ENCODE measurements at regions not wholly inside any gene's neighbourhood (a gene's known extent, or its start where the extent isn't known, plus 50 kb on each side); places are given as distances from the start of the nearest gene placed in this dataset.
"Not testable (repeated sequence)": the region's sequence is repeated elsewhere in the genome, so short reads cannot be mapped to it uniquely, and the experiment has no call there.

DNA sequence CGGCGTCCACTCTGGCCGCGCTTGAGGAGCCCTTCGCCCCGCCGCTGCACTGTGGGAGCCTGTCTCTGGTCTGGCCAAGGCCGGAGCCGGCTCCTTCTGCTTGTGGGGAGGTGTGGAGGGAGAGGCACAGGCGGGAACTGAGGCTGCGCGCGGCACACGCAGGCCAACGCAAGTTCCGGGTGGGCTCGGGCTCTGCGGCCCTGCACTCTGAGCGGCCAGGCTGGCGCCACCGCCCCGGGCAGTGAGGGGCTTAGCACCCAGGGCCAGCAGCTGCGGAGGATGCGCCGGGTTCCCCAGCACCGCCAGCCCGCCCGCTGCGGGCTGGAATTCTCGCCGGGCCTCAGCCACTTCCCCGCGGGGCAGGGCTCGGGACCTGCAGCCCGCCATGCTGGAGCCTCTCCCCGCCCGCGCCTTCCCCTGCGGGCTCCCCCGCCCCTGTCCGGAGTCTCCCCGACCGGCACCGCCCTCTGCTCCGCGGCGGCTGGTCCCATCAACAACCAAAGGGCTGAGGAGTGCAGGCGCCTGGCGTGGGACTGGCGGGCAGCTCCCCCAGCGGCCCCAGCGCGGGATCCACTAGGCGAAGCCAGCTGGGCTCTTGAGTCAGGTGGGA, 921.2 kb upstream of the FOXG1 start:
- H3K36me3 Mint-ChIP-seq, result no peaks in the 10 kb centered on the region
- DNase-seq (no peak), ATAC-seq (ENCODE audit: low read depth) (no peak)
- H3K9me3 Mint-ChIP-seq, result peaks cover 7% of the 10 kb centered on the region
- no peaks in the 10 kb centered on the region for H3K4me1 Mint-ChIP-seq
- H3K4me3 Mint-ChIP-seq, result no peak overlapping the region
- no peaks in the 10 kb centered on the region for H3K27me3 Mint-ChIP-seq
- H3K27ac Mint-ChIP-seq, result no peak overlapping the region
- POLR2A ChIA-PET, result no interaction called here

DNA sequence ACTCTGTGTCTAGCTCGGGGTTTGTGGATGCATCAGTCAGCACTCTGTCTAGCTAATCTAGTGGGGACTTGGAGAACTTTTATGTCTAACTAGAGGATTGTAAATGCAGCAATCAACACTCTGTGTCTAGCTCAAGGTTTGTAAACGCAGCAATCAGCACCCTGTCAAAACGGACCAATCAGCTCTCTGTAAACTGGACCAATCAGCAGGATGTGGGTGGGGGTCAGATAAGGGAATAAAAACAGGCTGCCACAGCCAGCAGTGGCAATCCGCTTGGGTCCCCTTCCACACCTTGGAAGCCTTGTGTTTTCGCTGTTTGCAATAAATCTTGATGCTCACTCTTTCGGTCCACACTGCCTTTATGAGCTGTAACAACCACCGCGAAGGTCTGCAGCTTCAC, 920.7 kb upstream of the FOXG1 start:
- no peak overlapping the region for H3K27ac Mint-ChIP-seq
- no peaks in the 10 kb centered on the region for H3K4me1 Mint-ChIP-seq
- DNase-seq, result no peak
- no peak overlapping the region for H3K4me3 Mint-ChIP-seq
- H3K36me3 Mint-ChIP-seq, result no peaks in the 10 kb centered on the region
- no peaks in the 10 kb centered on the region for H3K27me3 Mint-ChIP-seq
- POLR2A ChIA-PET, result no interaction called here
- H3K9me3 Mint-ChIP-seq, result peaks cover 7% of the 10 kb centered on the region
- no peak for ATAC-seq (ENCODE audit: low read depth)

DNA sequence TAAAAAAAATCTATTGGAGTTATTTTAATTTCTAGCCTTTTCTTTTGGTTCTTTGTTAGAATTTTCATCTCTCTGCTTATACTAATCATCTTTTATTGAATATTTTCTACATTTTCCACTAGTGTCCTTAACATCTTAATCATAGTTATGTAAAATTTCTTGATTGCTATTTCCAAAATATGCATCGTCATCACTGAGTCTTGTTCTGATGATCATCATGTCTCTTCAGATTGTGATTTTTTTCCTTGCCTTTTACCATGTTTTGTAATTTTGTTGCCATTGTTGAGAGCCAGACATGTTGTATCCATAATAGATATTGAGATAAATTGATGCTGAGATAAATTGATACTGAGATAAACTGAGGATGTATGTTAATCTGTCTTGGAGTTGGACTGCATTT, 919.1 kb upstream of the FOXG1 start:
- H3K27ac Mint-ChIP-seq; POLR2A ChIA-PET; H3K27me3 Mint-ChIP-seq; H3K36me3 Mint-ChIP-seq; ATAC-seq (ENCODE audit: low read depth); H3K4me3 Mint-ChIP-seq; H3K4me1 Mint-ChIP-seq; H3K9me3 Mint-ChIP-seq; DNase-seq: not testable (repeated sequence)

DNA sequence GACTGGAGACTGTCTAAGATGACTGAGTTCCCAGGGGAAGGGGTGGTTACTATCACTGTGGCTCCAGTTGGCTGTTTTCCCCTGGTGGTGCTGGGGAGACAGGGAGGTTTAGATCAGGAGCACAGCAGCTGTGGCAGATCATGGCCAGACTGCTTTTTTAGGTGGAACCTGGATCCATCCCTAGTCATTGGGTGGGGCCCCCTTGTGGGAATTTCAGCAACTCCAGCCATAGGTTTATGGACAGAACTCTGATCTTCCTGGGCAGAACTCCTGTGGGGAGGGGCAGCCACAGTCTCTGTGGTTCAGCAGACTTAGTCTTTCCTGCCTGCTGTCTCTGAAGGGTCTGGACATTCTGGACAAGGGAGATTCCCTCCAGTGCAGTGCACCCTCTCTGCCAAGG, 917.4 kb upstream of the FOXG1 start:
- H3K36me3 Mint-ChIP-seq; POLR2A ChIA-PET; ATAC-seq (ENCODE audit: low read depth); H3K9me3 Mint-ChIP-seq; H3K27ac Mint-ChIP-seq; H3K27me3 Mint-ChIP-seq; H3K4me1 Mint-ChIP-seq; DNase-seq; H3K4me3 Mint-ChIP-seq: not testable (repeated sequence)

DNA sequence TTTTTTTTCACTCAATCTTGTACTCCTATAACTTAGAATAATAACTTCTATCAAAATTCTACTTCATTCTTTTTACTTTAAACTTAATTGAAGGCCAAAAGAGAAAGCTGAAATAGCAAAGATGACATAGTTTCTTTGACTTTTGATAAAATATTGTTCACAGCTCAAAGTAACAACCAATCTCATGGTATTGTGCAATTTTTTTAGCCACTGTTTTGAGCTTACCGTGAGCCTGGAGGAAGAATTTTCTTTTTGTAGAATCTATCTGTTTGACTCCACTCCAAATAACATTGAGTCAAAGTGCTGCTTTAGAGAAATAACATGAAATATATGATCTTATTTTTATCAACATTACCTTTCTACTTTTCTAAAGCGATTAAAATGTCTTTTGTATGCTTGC, 903.9 kb upstream of the FOXG1 start:
- POLR2A ChIA-PET, result no interaction called here
- Mint-ChIP-seq H3K4me3 (no peak overlapping the region), H3K36me3 (no peaks in the 10 kb centered on the region), H3K27me3 (no peaks in the 10 kb centered on the region), H3K9me3 (peaks cover 4% of the 10 kb centered on the region), H3K27ac (no peak overlapping the region), H3K4me1 (no peaks in the 10 kb centered on the region)
- no peak for ATAC-seq (ENCODE audit: low read depth)
- no peak for DNase-seq

DNA sequence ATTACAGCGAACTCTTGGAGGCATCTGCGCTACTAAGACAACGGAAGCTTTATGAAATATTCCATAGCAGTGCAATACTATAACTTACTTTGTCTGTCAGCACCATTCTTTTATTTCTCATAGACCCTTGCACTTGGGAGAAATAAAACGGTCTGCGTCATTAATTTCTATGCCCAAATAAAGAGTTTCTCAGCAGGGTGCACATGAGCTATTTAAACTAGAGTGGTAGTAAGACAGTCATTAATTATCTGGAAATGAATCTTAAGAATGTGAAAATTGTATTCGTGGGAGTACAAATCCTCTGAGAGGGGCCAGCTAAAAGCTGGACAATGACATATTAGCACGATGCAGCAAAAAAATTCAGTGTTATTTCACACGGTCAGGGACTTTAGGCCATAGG, 903.4 kb upstream of the FOXG1 start:
- no peaks in the 10 kb centered on the region for H3K4me1 Mint-ChIP-seq
- peaks cover 4% of the 10 kb centered on the region for H3K9me3 Mint-ChIP-seq
- DNase-seq (no peak), ATAC-seq (ENCODE audit: low read depth) (no peak)
- H3K27me3 Mint-ChIP-seq, result no peaks in the 10 kb centered on the region
- no peak overlapping the region for H3K4me3 Mint-ChIP-seq
- H3K36me3 Mint-ChIP-seq, result no peaks in the 10 kb centered on the region
- H3K27ac Mint-ChIP-seq, result no peak overlapping the region
- POLR2A ChIA-PET, result no interaction called here

DNA sequence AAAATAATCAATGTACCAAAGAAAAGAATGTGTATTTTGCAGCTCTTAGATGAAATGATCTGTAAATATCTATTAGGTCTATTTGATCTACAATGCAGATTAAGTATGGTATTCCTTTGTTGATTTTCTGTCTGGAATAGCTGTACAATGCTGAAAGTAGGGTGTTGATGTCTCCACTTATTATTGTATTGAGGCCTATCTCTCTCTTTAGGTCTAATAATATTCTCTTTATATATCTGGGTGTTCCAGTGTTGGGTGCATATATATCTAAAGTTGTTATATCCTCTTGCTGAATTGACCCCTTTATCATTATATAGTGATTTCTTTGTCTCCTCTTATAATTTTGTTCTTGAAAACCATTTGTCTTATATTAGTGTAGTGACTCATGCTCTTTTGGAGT, 885.5 kb upstream of the FOXG1 start:
- no peaks in the 10 kb centered on the region for H3K36me3 Mint-ChIP-seq
- ATAC-seq (ENCODE audit: low read depth), result no peak
- H3K27me3 Mint-ChIP-seq, result no peaks in the 10 kb centered on the region
- POLR2A ChIA-PET, result no interaction called here
- DNase-seq, result no peak
- no peak overlapping the region for H3K27ac Mint-ChIP-seq
- no peak overlapping the region for H3K4me3 Mint-ChIP-seq
- peaks cover 12% of the 10 kb centered on the region for H3K9me3 Mint-ChIP-seq
- no peaks in the 10 kb centered on the region for H3K4me1 Mint-ChIP-seq

DNA sequence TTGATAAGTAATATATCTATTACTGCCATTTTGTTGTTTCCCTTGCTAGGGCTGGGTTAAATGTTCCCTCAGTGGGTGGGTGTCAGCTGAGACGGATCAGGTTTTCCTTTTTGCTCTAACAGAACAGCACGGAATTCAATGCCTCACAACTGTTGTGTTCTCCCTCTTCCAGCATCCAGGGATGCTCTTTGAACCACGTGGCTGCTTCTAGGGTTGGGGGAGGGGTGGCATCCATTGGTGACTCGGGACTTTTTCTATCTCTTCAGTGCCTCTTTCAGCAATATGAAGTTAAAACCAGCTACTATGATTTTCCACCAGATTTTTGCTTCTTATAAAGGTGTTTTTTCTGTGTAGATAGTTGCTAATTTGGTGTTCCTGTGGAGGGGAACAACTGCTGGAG, 884.9 kb upstream of the FOXG1 start:
- Mint-ChIP-seq H3K27ac (no peak overlapping the region), H3K9me3 (peaks cover 12% of the 10 kb centered on the region)
- POLR2A ChIA-PET, result no interaction called here

DNA sequence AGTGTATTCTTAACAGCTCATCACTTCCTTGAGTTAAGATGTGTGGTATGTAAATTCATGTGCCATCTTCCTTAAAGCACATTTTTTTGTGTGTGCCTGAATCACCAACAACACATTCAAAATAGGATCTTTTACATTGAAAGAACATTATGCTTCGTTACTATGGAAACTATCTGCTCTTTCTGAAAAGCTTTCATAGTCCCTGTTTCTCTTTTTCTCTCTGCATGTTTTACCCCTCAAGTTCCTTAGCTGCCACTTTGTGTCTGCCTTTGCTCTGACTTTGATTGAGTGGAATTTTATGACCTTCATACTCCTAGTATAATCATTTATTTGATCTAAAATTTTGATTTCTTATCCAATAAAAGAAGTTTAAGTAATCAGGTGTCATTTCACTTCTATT, 880.3 kb upstream of the FOXG1 start:
- no peaks in the 10 kb centered on the region for H3K4me1 Mint-ChIP-seq
- POLR2A ChIA-PET, result no interaction called here
- no peak for DNase-seq
- no peaks in the 10 kb centered on the region for H3K27me3 Mint-ChIP-seq
- H3K4me3 Mint-ChIP-seq, result no peak overlapping the region
- peaks cover 4% of the 10 kb centered on the region for H3K9me3 Mint-ChIP-seq
- H3K36me3 Mint-ChIP-seq, result no peaks in the 10 kb centered on the region
- H3K27ac Mint-ChIP-seq, result no peak overlapping the region
- ATAC-seq (ENCODE audit: low read depth), result no peak

More for the DNA sequence above, 884.9 kb upstream of the FOXG1 start:
- Mint-ChIP-seq H3K27me3 (no peaks in the 10 kb centered on the region), H3K4me1 (no peaks in the 10 kb centered on the region), H3K4me3 (no peak overlapping the region), H3K36me3 (no peaks in the 10 kb centered on the region)
- no peak for ATAC-seq (ENCODE audit: low read depth)
- DNase-seq, result no peak

DNA sequence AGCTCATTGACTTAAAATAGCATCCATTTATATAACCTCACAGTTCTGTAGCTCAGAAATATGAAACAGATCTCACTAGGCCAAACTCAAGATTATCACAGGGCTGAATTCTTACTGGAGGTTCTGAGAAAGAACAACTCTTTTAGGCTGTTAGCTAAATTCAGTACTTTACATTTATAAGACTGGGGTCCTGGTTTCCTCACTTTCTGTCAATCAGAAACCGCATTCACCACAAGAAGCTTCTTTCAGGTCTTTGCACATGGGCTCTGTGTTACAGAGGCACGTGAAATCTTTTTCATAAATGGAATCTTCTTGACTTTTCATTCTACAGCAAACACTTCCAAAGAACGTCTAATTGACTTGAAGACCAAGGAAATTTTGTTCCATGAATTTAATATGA, 876.3 kb upstream of the FOXG1 start:
- Mint-ChIP-seq H3K36me3 (no peaks in the 10 kb centered on the region), H3K4me3 (no peak overlapping the region)

DNA sequence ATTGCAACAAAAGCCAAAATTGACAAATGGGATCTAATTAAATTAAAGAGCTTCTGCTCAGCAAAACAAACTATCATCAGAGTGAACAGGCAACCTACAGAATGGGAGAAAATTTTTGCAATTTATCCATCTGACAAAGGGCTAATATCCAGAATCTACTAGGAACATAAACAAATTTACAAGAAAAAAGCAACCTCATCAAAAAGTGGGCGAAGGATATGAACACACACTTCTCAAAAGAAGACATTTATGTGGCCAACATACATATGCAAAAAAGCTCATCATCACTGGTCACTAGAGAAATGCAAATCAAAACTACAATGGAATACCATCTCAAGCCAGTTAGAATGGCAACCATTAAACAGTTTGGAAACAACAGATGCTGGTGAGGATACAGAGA, 858.1 kb upstream of the FOXG1 start:
- not testable (repeated sequence) for H3K9me3 Mint-ChIP-seq, H3K27me3 Mint-ChIP-seq

More for the DNA sequence above, 876.3 kb upstream of the FOXG1 start:
- Mint-ChIP-seq H3K4me1 (no peaks in the 10 kb centered on the region), H3K27me3 (no peaks in the 10 kb centered on the region), H3K9me3 (peaks cover 7% of the 10 kb centered on the region), H3K27ac (no peak overlapping the region)
- ATAC-seq (ENCODE audit: low read depth) (no peak), DNase-seq (no peak)
- POLR2A ChIA-PET, result no interaction called here

DNA sequence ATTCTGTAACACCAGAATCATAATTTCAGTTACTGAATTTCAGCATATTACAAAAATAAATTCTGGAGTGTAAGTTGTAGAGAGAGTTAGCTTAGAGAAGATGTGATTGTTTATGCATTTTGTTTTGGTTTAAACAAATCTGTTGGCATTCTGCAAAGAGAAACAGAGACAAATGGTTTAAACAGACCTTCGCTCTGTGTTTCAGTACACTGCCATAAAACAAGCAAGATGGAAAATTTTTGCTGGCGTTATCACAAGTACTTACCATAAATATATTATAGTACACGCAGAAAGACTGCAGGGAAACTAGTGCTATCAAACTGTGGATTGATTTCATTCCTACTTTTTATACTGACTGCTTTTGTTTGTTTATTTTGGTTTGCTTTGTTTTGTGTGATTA, 850.3 kb upstream of the FOXG1 start:
- no peak for DNase-seq
- no peaks in the 10 kb centered on the region for H3K27me3 Mint-ChIP-seq
- peaks cover 5% of the 10 kb centered on the region for H3K9me3 Mint-ChIP-seq
- POLR2A ChIA-PET, result no interaction called here
- no peak overlapping the region for H3K4me3 Mint-ChIP-seq
- no peaks in the 10 kb centered on the region for H3K36me3 Mint-ChIP-seq
- no peaks in the 10 kb centered on the region for H3K4me1 Mint-ChIP-seq
- H3K27ac Mint-ChIP-seq, result no peak overlapping the region
- no peak for ATAC-seq (ENCODE audit: low read depth)

More for the DNA sequence above, 858.1 kb upstream of the FOXG1 start:
- DNase-seq; H3K4me3 Mint-ChIP-seq; H3K36me3 Mint-ChIP-seq; ATAC-seq (ENCODE audit: low read depth); H3K27ac Mint-ChIP-seq; POLR2A ChIA-PET; H3K4me1 Mint-ChIP-seq: not testable (repeated sequence)

DNA sequence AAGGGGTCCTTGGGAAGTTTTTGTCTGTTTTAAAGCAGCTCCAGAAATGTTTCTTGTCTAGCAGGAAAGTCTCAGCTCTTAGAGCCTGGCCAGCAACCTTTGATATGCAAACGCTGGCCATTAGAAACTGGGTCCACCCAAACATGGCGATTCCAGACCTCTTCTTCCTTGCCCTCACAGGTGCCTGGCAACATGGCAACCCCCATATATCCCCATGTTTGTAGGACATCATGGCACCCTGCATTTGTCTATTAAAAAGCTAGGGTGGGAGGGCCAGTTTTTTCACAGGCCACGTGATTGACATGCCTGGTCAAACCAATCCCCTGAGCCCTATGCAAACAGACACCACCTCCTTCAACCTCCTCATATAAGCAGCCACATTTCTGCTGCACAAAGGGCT, 848.7 kb upstream of the FOXG1 start:
- peaks cover 7% of the 10 kb centered on the region for H3K9me3 Mint-ChIP-seq
- H3K27ac Mint-ChIP-seq, result no peak overlapping the region
- POLR2A ChIA-PET, result no interaction called here
- no peak for DNase-seq
- no peaks in the 10 kb centered on the region for H3K4me1 Mint-ChIP-seq
- no peak for ATAC-seq (ENCODE audit: low read depth)
- no peak overlapping the region for H3K4me3 Mint-ChIP-seq
- no peaks in the 10 kb centered on the region for H3K36me3 Mint-ChIP-seq
- H3K27me3 Mint-ChIP-seq, result no peaks in the 10 kb centered on the region

DNA sequence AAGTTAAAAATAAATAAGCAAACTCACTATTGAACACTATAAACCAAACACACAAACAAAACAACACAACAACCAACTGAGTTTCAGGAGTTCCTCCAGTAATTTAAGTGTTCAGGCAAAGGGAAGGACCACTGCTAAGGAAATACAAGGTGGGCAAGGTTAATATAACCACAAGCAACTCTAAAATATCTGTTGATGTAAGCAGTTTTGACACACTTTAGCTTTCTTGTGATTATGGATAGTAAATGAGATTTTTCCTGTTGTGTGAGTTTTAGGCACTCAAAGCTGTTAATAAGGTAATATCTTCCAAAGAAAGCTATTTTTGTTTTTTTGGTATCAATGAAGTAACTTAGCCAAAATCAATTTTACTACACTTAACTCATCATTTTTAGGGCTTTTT, 839.1 kb upstream of the FOXG1 start:
- Mint-ChIP-seq H3K36me3 (no peaks in the 10 kb centered on the region), H3K4me1 (no peaks in the 10 kb centered on the region), H3K27ac (no peak overlapping the region), H3K4me3 (no peak overlapping the region), H3K27me3 (no peaks in the 10 kb centered on the region), H3K9me3 (peaks cover 4% of the 10 kb centered on the region)
- ATAC-seq (ENCODE audit: low read depth) (no peak), DNase-seq (no peak)
- POLR2A ChIA-PET, result no interaction called here

DNA sequence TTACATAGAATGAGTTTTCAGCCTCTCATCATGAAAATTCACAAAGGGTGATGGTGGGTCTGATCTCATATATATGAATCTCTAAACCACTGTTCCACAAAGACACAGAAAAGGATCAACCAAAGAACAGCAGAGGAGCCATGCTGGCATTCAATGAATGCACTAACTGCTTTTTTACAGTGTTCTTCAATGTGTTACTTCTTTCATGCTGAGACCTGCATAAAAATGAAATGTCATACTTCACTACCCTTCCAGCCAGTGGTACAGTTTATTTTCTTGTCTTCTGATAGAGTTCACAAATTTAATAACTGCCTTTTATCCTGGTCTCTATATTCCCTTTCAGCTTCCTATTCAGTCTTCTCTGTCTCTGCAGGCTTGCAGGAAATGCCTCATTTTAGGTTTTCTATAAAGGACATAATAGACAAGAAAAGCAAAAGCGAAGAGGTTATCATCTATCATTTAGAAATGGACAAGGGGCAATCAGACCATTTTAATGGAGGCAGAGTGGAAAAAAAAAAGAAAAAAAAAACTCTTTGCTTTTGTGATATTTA, 836.7 kb upstream of the FOXG1 start:
- H3K27me3 Mint-ChIP-seq, result no peaks in the 10 kb centered on the region
- DNase-seq (no peak), ATAC-seq (ENCODE audit: low read depth) (no peak)
- H3K4me3 Mint-ChIP-seq, result no peak overlapping the region
- POLR2A ChIA-PET, result no interaction called here
- no peak overlapping the region for H3K27ac Mint-ChIP-seq
- no peaks in the 10 kb centered on the region for H3K4me1 Mint-ChIP-seq
- H3K9me3 Mint-ChIP-seq, result peaks cover 6% of the 10 kb centered on the region
- H3K36me3 Mint-ChIP-seq, result no peaks in the 10 kb centered on the region
